ENCODE measurements at regions not wholly inside any gene's neighbourhood (a gene's known extent, or its start where the extent isn't known, plus 50 kb on each side); places are given as distances from the start of the nearest gene placed in this dataset.
"Not testable (repeated sequence)": the region's sequence is repeated elsewhere in the genome, so short reads cannot be mapped to it uniquely, and the experiment has no call there.

GRCh38 chr14:106027759-106028158 lies 501.4 kb downstream of the TMEM121 start:
- DNase-seq: not testable (repeated sequence)

GRCh38 chr14:106029959-106030358 lies 503.6 kb downstream of the TMEM121 start:
- DNase-seq: peak; percentile 92

GRCh38 chr14:106037380-106037779 lies 511.0 kb downstream of the TMEM121 start:
- DNase-seq: no peak

GRCh38 chr14:106038263-106038662 lies 511.9 kb downstream of the TMEM121 start:
- no peak for DNase-seq

GRCh38 chr14:106039400-106039799 lies 513.0 kb downstream of the TMEM121 start:
- peak; percentile 54 for DNase-seq

GRCh38 chr14:106044515-106044914 lies 518.1 kb downstream of the TMEM121 start:
- DNase-seq: no peak

GRCh38 chr14:106044949-106045596 lies 518.7 kb downstream of the TMEM121 start:
- no peak for DNase-seq

GRCh38 chr14:106051796-106052195 lies 525.4 kb downstream of the TMEM121 start:
- no peak for DNase-seq

GRCh38 chr14:106055289-106055688 lies 528.9 kb downstream of the TMEM121 start:
- no peak for DNase-seq

- no peak for DNase-seq
Observed at GRCh38 chr14:106058342-106058741, 532.0 kb downstream of the TMEM121 start.

GRCh38 chr14:106060276-106060975 lies 534.0 kb downstream of the TMEM121 start:
- no peak for DNase-seq

- not testable (repeated sequence) for DNase-seq
Observed at GRCh38 chr14:106061877-106062500, 535.6 kb downstream of the TMEM121 start.

- DNase-seq: peak; percentile 25
Observed at GRCh38 chr14:106062502-106063272, 536.3 kb downstream of the TMEM121 start.

- no peak for DNase-seq
Observed at GRCh38 chr14:106067935-106068334, 541.6 kb downstream of the TMEM121 start.

GRCh38 chr14:106069804-106070625 lies 543.6 kb downstream of the TMEM121 start:
- no peak for DNase-seq

GRCh38 chr14:106080922-106081321 lies 554.5 kb downstream of the TMEM121 start:
- DNase-seq: no peak

GRCh38 chr14:106081721-106082120 lies 555.3 kb downstream of the TMEM121 start:
- not testable (repeated sequence) for DNase-seq

GRCh38 chr14:106083082-106083481 lies 556.7 kb downstream of the TMEM121 start:
- DNase-seq: no peak

- no peak for DNase-seq
Observed at GRCh38 chr14:106087837-106088236, 561.5 kb downstream of the TMEM121 start.

GRCh38 chr14:106088860-106089259 lies 562.5 kb downstream of the TMEM121 start:
- not testable (repeated sequence) for DNase-seq

GRCh38 chr14:106094654-106095189 lies 568.3 kb downstream of the TMEM121 start:
- no peak for DNase-seq

- no peak for DNase-seq
Observed at GRCh38 chr14:106107703-106108102, 581.3 kb downstream of the TMEM121 start.

Measured in DMS79 treated with DMSO at 0.1 percent for 48 hours (cell line).